Vagina (tissue), 2 donors: ENCODE measurements at regions not wholly inside any gene's neighbourhood (a gene's known extent, or its start where the extent isn't known, plus 50 kb on each side); places are given as distances from the start of the nearest gene placed in this dataset.

ENCODE experiments used
- CTCF ChIP-seq, 3 experiments: fragments of 450-650 bp in 2 of 3; fragments of 200-600 bp in 1 of 3; sonication (generic) in 1 of 3; IDR thresholded peaks; one replicate each; pipeline ENCODE4 v1.5.1; 2017 to 2019; ENCODE audit warnings: antibody characterized with exemption in 3 of 3, mild to moderate bottlenecking in 2 of 3, moderate library complexity in 2 of 3
- POLR2AphosphoS5 ChIP-seq, 2 donors: sonication (generic); formaldehyde crosslinking; IDR thresholded peaks; one replicate each; pipeline ENCODE4 v1.9.0; 2017; ENCODE audit warnings: antibody characterized with exemption in 2 of 2, mild to moderate bottlenecking in 2 of 2, low read depth in 1 of 2; ENCODE audit not compliant: insufficient read depth in 1 of 2

GRCh38 chr2:234171666-234172065 is 121.2 kb downstream of the SPP2 start:
- TF ChIP-seq CTCF (IDR thresholded peaks at IDR 0.05), result no peak
- TF ChIP-seq POLR2AphosphoS5 (IDR thresholded peaks at IDR 0.05; ENCODE audit: insufficient read depth in 1 of 2, low read depth in 1 of 2), result no peak
